ENCODE measurements at regions not wholly inside any gene's neighbourhood (a gene's known extent, or its start where the extent isn't known, plus 50 kb on each side); places are given as distances from the start of the nearest gene placed in this dataset.
A peak's percentile ranks its signal among the peaks of the same experiment; 100 is the strongest.
"Not testable (repeated sequence)": the region's sequence is repeated elsewhere in the genome, so short reads cannot be mapped to it uniquely, and the experiment has no call there.

DNA sequence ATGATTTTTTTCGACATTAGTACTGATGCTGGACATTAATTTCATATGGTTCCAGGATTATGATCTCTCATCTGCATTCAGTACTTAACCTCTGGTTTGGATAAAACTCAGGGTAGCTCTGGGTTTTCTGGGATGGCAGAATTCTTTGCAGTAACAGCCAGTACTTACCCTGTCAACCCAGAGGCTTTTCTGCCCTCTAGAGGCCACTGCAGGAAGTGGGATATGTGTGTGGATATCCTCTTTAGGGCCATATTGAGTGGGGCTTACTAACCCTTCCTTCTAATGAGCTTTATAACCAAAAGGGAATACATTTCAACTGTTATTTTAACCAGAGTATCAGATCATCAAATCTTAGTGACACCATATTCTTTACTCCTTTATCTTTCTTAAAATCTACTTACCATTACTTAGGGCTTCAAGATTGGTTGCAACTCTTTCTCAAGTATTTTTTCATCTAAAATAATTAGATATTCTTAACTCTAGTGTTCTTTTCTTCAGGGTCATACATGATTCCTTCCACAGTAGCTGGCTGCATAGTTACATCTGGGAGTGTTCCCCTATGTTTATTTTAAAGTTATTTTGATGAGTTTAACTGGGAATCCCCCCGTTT is 488.0 kb upstream of the STXBP6 start:
- peak; percentile 50 to 53 for DNase-seq

DNA sequence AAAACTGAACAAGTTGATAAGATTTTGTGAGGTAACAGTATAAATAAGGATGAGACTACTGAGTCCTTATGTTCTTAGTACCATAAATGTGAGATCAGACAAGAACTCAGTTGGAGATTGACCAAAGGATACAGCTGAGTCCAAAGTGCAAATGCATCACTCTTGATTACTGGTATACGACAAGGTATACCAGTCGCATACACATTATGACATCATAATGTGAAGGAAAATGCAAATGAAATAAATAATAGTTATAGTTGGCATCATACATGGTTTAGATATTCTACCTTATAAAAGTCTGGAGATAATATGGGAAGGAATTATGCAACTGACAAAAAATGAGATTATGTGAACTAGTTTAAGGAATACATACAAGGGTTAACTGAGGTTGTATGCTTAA is 476.3 kb upstream of the STXBP6 start:
- no peak for DNase-seq

DNA sequence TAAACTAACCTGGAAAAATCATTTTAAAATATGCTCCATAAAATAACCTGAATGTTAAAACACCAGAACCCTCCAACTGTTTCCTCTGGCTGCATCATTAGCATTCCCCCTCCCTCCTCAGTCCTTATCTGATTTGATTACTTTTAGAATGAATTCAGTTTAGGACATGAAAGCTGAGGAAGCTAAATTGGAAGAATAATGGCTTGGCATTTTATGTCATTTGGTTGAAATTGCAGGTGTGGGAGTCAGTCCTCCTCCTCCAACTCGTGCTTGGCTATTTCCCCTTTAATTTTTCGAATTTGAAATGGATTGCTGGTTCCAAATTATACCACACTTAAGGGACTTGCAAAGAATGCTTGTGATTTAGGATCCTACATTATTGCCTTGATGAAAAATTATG is 473.0 kb upstream of the STXBP6 start:
- DNase-seq, result no peak

DNA sequence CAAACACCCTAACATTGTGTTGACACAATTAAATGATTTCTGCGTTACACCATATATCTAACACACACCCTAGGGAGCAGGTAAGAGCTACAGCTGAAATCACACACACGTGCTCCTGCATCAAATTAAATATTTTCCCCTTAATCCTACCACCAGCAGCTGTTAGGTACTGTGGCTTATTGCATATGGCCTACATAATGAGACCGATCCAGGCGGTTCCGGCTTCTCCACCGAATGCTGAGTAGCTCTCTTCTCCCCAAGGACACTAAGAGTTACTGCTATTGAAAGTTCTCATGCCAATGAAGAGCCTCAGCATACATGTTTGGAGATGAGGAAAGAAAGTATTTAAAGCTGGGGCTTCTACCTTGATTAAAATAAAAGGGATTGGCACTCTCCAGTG is 472.2 kb upstream of the STXBP6 start:
- no peak for DNase-seq

DNA sequence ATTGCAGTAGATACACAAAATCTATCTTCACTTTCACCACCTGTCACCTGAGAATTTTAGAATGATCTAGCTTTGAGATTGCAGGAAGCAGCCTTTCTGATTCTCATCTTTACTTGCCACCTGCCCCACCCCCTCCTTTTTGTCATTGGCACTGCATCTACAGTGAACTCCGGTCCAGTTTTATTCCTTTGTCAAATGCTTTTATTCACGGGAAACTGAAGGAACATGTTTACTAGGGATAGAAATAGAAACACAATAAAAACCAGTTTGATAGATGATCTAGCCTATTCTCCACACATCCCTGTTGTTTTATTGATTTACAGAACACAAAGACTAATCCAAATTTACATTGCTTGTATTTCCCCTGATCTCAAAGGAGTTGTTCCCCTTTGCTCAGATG is 471.7 kb upstream of the STXBP6 start:
- no peak for DNase-seq

DNA sequence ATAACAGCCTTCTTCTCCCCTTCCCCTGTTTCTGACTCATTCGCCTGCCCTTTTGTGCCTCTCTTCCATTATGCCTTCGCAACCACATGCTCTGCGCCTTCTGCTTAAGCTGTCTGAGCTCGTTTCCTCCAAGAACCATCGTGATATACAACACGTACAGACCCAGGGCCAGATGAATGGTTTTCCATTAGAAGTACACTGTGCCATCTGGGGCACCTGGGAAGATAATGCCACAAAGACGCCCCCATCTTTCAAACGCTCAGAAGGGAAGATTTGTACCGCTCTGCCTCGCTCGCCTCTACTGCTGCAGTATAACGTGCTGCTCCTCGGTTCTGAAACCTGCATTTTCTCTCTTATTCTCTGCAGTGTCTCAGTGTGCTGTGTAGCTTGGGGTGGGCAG is 470.9 kb upstream of the STXBP6 start:
- no peak for DNase-seq

DNA sequence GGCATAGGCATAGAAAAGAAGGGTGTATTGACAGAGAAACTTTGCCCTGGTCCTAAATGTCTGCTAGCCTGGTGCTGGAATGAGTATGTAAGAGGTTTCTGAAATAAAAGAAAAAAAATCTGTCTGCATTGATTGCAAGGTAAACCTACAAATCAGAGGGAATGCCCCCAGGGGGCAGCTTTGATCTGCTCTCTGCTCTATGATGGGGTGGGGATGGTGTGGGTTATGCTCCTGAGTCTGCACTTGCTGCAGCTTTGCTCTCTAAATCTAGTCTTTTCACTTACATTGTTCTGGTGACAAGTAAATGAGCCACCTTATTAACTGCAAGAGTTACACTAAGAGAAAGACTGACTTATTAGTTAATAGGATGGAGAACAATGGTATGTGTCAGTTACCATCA is 468.4 kb upstream of the STXBP6 start:
- DNase-seq, result no peak

DNA sequence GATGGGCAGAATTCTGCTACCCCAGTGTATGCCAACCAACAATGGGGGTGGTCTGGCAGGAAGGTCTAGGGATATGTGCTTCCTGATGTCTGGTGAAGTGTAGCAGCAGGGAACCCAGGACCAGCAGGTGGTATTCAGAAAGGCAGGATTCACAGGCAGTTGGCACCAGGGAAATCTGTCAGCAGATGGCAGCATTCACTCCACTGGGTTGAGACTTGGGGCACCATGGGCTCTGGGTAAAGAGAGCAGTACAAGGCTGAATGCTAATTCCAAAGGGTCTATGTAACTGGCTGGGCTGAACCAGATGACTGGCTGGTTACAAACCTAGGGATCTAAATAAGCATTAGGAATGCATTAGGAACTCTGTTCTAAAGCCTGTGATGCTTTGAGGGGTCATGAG is 466.9 kb upstream of the STXBP6 start:
- no peak for DNase-seq

DNA sequence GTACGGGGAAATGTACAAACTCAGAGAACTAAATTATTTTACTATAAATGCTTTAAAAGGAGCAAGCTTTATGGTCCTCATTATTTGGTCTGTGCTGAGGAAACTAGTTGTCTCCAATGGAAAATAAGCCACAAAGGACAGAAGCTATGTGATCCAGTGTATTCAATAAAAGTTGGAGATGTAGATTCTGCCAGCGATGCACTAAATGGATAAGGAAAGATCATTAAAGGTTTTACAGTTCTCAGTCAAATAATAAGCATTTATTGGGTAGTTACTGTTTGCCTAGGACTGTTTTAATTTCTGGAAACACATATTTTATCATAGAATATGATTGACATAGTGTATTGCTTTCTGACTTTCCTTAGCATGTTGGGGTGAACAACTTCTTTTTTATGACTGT is 458.9 kb upstream of the STXBP6 start:
- DNase-seq, result no peak

DNA sequence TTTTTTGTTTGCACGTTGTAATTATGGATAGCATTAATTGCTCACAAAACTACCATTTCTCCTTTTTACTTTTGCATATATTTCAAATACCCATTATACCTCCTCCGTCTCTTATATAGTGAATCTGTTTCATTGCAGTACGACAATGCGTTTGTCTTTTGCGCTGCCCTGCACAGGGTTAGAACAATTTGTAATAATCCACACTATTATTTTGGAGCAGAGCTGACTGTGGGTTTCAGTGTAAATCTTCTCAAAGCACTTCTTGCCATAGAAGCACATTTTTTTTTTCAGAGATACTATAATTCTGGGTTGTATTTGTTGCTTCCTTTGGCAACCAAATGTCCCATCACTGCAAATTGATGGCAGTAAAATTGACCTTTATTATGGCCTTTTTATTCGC is 451.8 kb upstream of the STXBP6 start:
- no peak for DNase-seq

DNA sequence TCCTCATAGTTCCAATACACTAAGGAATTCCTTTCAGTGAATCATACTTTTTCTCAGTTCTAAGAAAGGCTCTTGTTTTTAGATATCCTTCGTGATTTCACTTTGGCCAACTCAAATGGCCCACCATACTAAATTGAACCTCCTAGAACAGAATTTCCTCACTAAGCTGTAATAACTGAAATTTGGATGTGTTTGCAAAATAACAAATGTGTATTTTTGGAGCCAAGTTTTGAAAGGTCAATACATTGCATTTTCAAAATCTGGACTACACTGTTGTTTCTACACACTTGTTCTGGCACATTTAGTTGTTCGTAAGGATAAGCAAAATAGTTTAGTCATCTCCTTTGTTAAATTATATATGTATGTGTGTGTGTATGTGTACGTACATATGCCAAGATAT is 439.0 kb upstream of the STXBP6 start:
- no peak for DNase-seq

DNA sequence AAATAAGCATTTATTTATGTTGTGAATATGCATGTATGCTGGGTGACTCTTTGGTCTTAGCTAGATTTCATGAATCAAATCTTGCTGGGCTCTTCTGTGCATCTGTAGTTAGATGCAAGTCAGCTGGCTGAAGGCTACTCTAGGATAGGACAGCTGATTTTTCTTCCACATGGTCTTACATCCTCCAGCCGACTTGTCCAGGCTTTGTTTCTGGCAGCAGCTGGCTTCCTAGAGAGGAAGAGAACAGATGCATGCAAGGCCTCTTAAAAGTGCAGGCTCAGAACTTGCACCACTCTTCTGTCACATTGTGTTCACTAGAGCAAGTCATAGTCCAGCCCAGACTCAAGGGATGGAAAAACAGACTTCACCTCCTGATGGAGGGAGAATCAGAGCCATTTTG is 435.4 kb upstream of the STXBP6 start:
- no peak for DNase-seq

DNA sequence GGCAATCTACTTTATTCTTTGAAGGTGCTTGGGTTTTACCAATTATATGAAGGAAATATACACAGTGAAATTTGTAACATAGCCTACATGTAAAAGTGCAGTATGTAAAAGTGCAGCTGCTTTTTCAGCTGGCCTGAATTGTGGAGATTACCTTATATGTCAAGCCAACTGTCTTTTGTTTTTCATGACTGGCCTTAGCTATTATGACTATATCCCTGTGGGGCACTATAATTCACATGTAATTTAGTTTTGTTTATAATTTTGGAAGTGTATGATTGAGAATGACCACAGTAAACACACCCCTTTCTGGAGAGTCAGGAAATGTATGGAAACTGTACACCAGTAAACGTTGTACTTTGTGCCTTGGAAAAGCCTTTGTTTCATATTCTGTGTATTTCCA is 435.0 kb upstream of the STXBP6 start:
- no peak for DNase-seq

DNA sequence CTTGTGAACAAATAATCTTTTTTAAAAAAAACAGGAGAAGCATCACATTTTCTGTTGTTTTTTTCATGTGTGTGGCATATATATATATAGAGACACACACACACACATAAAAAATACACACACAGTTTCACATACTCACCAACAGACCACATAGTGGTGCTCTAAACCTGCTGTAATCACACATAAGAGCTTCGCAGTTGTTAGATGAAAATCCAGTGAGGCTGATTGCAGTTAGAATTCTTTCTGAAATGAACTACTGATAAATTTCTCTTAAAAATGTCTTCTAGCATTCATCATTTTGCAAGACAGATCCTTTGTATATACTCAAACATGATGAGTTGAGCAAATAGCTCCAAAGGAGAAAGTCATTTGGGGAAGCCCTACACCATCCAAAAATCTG is 434.3 kb upstream of the STXBP6 start:
- DNase-seq, result no peak

DNA sequence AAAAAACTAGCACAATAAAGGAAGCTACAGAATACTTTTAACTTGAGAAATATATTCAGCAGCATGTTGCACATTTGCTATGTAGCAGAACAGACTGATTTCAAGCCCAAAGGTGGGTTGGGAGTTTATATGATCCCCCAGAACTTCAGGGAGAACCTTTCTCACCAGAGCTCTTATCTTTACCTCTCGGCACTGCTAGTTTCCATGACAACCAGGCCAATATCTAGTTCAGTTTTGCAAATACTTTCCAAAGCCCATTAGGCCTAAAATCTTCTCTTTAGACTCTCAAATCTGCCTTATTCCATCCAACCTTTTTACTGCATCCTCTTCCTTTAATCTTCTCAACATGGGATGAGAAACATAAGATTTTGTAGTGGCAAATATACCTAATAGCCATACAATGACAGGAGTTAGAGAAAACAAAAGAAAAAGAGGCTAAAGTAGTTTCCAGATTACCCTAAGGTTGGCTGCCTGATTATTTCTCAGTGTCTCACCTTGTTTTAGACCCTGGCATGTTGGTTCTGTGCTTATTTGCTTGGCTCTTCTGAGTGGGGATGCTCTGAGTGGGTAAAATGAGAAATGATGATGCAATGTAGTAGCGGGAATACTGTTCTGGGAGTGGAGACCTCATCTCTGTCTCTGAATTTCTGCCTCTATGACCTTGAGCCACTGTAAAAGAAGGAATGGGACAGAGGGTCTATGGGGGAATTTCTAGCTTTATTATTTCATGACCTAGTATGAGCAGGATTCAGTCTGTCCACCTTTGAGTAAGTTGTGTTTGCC is 427.6 kb upstream of the STXBP6 start:
- DNase-seq, result no peak

DNA sequence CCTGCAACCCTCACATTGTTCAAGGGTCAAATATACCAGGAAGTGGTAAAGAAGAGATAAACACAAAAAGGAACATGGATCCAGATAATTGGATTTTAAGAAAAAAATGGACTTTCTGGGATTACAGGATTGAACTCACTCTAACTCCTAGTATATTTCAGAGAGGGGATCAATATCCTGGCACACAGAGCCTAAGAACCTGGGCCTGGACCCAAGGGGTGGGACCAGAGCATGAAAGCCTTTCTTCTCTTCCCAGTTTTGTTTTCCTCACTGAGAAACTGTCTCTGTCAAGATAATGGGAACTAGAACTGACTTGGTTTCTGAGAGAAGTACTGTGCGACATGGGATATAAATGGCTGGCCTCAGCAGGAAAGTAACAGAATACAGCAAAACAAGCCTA is 422.8 kb upstream of the STXBP6 start:
- no peak for DNase-seq

DNA sequence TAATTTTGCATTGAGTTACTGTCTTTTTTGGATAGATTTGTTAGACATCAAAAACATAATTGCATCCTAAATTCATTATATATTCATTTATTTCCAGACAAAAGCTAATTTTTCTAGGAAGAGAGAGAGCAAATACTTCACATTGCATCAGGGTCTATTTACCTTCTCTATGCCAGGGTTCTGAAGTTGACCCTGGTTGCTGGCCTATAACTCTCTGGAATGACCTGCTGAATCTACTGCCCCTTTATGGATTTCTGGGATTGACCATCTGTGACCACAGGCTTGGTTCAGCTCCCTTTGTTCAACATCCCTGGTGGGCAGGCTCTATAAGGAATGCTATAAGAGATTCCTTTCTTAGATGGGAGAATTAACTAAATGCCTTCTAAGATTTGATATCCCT is 414.8 kb upstream of the STXBP6 start:
- DNase-seq, result no peak

DNA sequence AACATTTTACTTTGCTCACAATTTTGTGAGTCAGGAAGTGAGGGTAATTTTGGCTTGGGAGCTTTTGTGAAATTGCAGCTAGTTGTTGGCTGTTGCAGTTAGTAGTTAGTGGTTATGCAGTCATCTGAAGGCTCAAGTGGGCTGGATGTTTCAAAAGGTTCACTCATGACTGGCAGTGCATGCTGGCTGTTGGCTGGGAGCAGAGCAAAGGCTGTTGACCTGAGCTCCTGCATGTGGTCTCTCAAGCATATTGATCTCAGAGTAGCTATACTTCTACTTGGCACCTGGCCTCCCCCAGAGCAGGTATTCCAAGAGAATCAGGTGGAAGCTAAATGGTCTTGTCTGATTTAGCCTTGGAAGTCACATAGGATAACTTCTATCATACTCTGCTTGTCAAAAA is 414.1 kb upstream of the STXBP6 start:
- no peak for DNase-seq

DNA sequence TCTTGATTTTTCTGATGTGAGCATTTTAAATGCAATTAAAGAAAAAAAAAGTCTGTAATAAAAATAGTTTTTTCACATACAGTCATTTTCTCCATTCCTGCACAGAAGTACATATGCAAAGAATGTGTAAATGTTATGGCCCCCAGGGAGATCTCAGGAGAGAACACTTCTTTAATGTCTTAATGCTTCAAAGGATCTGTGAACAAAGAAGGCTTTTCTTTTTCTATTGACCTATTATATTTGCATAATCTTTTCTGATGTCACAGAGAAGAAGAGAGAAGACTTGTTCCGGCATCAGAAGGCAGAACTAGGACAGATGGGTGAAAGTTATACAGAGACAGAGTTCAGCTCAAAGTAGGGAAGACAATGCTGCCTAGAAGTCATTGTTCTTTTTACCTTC is 413.5 kb upstream of the STXBP6 start:
- DNase-seq, result no peak

DNA sequence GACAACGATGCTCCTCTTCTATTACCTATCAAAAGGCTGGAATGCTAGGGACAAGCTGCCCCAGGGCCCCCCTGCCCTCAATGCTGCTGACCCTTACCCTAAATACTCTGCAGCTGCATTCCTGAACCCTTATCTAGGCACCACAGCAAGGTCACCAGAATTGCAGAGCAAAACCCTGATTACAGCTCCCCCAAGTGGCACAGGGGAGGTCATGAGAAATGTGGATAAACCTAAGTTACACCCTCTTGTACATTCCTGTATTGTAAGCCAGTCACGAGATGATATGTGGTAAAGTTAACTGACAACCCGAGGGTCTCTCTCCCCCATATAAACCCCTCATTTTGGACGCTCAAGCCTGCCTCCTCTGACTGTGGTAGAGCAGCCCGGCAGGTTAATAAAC is 411.8 kb upstream of the STXBP6 start:
- no peak for DNase-seq

DNA sequence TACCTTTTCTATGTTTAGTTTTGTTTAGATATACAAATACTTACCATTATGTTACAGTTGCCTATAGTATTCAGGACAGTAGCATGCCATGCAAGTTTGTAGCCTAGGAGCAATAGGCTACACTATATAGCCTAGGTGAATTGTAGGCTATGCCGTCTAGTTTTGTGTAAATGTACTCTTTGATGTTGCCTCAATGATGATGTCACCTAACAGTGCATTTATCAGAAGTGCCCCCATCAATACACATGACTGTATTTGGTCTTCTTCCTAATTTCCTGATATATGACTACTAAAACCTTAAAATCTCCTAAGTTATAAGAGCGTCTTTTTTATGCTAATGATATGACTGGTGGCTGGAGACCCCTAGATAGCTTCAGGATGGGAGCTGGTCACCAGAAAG is 394.4 kb upstream of the STXBP6 start:
- no peak for DNase-seq

DNA sequence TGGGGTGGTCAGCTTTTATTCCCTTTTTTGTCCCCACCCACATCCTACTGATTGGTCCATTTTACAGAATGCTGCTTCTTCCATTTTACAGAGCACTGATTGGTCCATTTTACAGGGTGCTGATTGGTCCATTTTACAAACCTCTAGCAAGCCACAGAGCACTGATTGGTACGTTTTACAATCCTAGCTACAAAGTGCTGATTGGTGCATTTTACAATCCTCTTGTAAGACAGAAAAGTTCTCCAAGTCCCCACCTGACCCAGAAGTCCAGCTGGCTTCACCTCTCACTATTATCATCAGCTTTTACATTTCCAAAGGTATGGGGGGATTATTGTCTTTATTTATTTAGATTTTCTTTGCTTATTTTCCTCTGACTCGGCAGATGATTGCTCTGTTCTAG is 390.4 kb upstream of the STXBP6 start:
- not testable (repeated sequence) for DNase-seq

DNA sequence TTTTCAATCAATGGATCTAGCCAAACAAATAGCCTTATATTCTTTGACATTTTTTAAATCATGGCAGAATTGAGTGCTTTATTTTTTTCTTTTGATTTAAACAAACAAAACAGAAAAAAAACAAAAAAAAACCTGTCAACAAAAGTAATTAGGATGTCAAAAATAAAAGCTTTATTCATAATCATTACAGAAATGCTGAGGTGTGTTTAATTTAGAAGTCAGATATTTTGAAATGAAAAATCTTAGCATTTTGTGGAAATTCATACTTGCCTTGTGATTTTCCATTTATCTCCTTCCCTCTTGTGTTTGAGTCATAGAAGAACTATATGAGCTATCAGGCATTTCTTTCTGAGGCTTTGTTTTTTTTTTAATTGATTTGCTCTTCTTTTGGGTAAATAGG is 387.0 kb upstream of the STXBP6 start:
- no peak for DNase-seq

DNA sequence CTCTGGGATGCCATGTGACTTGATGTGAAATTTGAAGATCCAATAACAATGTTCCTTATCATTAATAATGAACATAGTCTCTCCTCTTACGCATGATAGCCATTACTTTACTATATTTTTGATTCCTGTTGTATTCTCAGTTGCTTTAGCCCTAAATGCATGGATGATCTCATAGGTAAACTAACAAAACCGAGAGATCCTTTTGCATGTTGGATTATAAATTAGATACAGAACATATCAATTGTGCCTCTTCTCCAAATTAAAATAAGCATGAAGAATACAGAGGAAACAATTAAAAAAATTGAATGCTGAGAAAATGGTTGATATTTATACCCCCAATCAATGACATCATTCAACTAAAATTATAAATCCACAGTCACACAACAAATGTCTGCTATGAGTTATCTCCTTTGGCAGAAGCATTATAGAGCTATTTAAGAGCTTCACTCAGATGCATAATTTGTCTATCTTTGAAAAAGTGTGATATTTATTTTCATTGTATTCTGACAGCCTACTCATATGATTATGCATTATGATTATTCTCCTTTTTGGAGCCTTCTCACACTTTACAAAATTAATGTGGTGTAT is 386.4 kb upstream of the STXBP6 start:
- DNase-seq, result no peak

Measured in Kasumi-1 (cell line).